ENCODE measurements at regions not wholly inside any gene's neighbourhood (a gene's known extent, or its start where the extent isn't known, plus 50 kb on each side); places are given as distances from the start of the nearest gene placed in this dataset.
A peak's percentile ranks its signal among the peaks of the same experiment; 100 is the strongest.
"Not testable (repeated sequence)": the region's sequence is repeated elsewhere in the genome, so short reads cannot be mapped to it uniquely, and the experiment has no call there.

DNA sequence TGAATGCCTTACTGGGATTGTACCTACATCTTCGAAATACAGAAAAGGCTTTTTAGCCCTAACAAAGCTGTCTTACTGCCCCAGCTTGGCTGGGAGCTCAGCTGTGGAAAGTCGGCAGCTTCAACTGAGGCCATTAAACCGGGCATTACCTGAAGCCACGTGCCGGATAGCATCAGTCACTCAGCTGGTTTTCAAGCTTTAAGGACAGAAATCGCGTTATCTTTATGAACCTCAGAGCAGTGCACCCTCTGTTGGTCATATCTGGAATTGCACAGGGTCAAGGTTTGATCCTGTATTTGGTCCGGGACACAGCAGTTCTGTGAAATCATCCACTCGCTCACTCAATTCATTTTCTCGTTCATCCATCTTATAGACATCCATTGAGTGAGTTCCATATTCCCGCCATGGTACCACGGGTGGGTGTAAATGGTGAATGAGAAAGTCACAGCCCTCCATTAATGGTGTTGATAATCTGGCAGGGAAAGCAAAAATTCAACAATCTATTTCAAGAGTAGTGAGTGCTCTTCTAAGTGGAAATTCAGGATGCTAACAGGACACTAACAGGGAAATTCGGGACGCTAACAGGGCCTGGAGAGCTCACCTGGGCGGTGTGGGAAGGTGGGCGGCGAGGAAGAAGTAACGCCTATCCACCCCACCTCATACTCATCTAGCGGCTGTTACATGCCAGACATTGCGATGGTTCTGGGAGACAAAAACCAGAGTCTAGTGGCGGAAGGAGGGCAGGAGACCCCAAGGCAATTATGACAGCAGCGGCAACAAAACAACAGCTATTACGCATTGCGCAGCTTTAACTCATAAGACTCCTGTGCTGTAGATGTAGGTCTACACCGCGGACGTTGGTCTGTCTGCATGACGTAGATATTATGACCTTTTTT lies 60.6 kb upstream of the TCL1A start:
- H3K4me2 ChIP-seq (ENCODE audit: extremely low read depth, insufficient read depth, low read length) = no peak overlapping the region
- H3K4me3 ChIP-seq (replicated peaks in 1 of 4; ENCODE audit: control extremely low read depth in 1 of 4, insufficient read depth in 1 of 4, low read depth in 3 of 4, low read length in 4 of 4) = no peak overlapping the region
- H3K27ac ChIP-seq (ENCODE audit: insufficient read depth, low read length) = no peak overlapping the region
- H3K9me3 ChIP-seq (ENCODE audit: control insufficient read depth, insufficient read depth, low read depth, low read length) = no peaks in the 10 kb centered on the region
- no peaks in the 10 kb centered on the region for H3K79me2 ChIP-seq (ENCODE audit: control insufficient read depth, insufficient read depth, low read length)
- no peaks in the 10 kb centered on the region for H3K4me1 ChIP-seq (ENCODE audit: control insufficient read depth, extremely low read depth, insufficient read depth, low read length)
- no peak for TF ChIP-seq EZH2 (IDR thresholded peaks at IDR 0.05; ENCODE audit: low read length, missing control alignments)
- peak; percentile 80 to 85 for TF ChIP-seq CTCF (conservative IDR thresholded peaks at IDR 0.05 in 1 of 2, IDR thresholded peaks at IDR 0.05 in 1 of 2; ENCODE audit: low read depth in 1 of 2, low read length in 2 of 2)
- peak; percentile 4 to 46 for DNase-seq (ENCODE audit: low read depth in 2 of 2)
- no peak overlapping the region for H2AFZ ChIP-seq (ENCODE audit: low read length)
- no peak overlapping the region for H3K9ac ChIP-seq (ENCODE audit: insufficient read depth, low read length)
- no peaks in the 10 kb centered on the region for H3K27me3 ChIP-seq (ENCODE audit: control insufficient read depth, insufficient read depth, low read length)
- no peaks in the 10 kb centered on the region for H3K36me3 ChIP-seq (ENCODE audit: control insufficient read depth, insufficient read depth, low read length)
- H4K20me1 ChIP-seq (ENCODE audit: control insufficient read depth, extremely low read depth, insufficient read depth, low read length) = peaks cover 2% of the 10 kb centered on the region

GRCh38 chr14:95770777-95771176 lies 56.9 kb upstream of the TCL1A start:
- TF ChIP-seq EZH2 (IDR thresholded peaks at IDR 0.05; ENCODE audit: low read length, missing control alignments) (no peak), CTCF (conservative IDR thresholded peaks at IDR 0.05 in 1 of 2, IDR thresholded peaks at IDR 0.05 in 1 of 2; ENCODE audit: low read depth in 1 of 2, low read length in 2 of 2) (no peak)
- Histone ChIP-seq H3K4me2 (ENCODE audit: extremely low read depth, insufficient read depth, low read length) (no peak overlapping the region), H2AFZ (ENCODE audit: low read length) (no peak overlapping the region), H3K27me3 (ENCODE audit: control insufficient read depth, insufficient read depth, low read length) (no peaks in the 10 kb centered on the region), H3K27ac (ENCODE audit: insufficient read depth, low read length) (no peak overlapping the region), H3K36me3 (ENCODE audit: control insufficient read depth, insufficient read depth, low read length) (no peaks in the 10 kb centered on the region), H4K20me1 (ENCODE audit: control insufficient read depth, extremely low read depth, insufficient read depth, low read length) (peaks cover 2% of the 10 kb centered on the region), H3K79me2 (ENCODE audit: control insufficient read depth, insufficient read depth, low read length) (no peaks in the 10 kb centered on the region), H3K9ac (ENCODE audit: insufficient read depth, low read length) (no peak overlapping the region), H3K4me1 (ENCODE audit: control insufficient read depth, extremely low read depth, insufficient read depth, low read length) (no peaks in the 10 kb centered on the region), H3K9me3 (ENCODE audit: control insufficient read depth, insufficient read depth, low read depth, low read length) (no peaks in the 10 kb centered on the region), H3K4me3 (replicated peaks in 1 of 4; ENCODE audit: control extremely low read depth in 1 of 4, insufficient read depth in 1 of 4, low read depth in 3 of 4, low read length in 4 of 4) (no peak overlapping the region)
- DNase-seq (ENCODE audit: low read depth in 2 of 2) = no peak

DNA sequence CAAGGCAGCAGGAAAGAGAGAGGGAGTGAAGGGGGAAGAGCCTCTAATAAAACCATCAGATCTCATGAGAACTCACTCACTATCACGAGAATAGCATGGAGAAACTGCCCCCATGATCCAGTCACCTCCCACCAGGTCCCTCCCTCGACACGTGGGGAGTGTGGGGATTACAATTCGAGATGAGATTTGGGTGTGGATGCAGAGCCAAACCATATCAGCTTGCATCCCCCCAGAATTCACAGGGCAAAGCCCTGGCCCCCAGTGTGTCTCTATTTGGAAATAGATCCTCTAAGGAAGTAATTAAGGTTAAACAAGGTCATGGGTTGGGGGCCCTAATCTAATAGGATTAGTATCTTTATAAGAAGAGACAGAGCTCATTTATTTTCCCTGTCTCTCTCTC lies 56.1 kb upstream of the TCL1A start:
- no peak overlapping the region for H3K27ac ChIP-seq (ENCODE audit: insufficient read depth, low read length)
- H3K4me1 ChIP-seq (ENCODE audit: control insufficient read depth, extremely low read depth, insufficient read depth, low read length) = no peaks in the 10 kb centered on the region
- H3K36me3 ChIP-seq (ENCODE audit: control insufficient read depth, insufficient read depth, low read length) = no peaks in the 10 kb centered on the region
- H3K4me2 ChIP-seq (ENCODE audit: extremely low read depth, insufficient read depth, low read length) = no peak overlapping the region
- H3K9me3 ChIP-seq (ENCODE audit: control insufficient read depth, insufficient read depth, low read depth, low read length) = no peaks in the 10 kb centered on the region
- H3K9ac ChIP-seq (ENCODE audit: insufficient read depth, low read length) = no peak overlapping the region
- no peak for TF ChIP-seq EZH2 (IDR thresholded peaks at IDR 0.05; ENCODE audit: low read length, missing control alignments)
- no peak for TF ChIP-seq CTCF (conservative IDR thresholded peaks at IDR 0.05 in 1 of 2, IDR thresholded peaks at IDR 0.05 in 1 of 2; ENCODE audit: low read depth in 1 of 2, low read length in 2 of 2)
- DNase-seq (ENCODE audit: low read depth in 2 of 2) = no peak
- no peaks in the 10 kb centered on the region for H3K27me3 ChIP-seq (ENCODE audit: control insufficient read depth, insufficient read depth, low read length)
- H4K20me1 ChIP-seq (ENCODE audit: control insufficient read depth, extremely low read depth, insufficient read depth, low read length) = peaks cover 2% of the 10 kb centered on the region
- no peak overlapping the region for H2AFZ ChIP-seq (ENCODE audit: low read length)
- no peaks in the 10 kb centered on the region for H3K79me2 ChIP-seq (ENCODE audit: control insufficient read depth, insufficient read depth, low read length)
- H3K4me3 ChIP-seq (replicated peaks in 1 of 4; ENCODE audit: control extremely low read depth in 1 of 4, insufficient read depth in 1 of 4, low read depth in 3 of 4, low read length in 4 of 4) = no peak overlapping the region

DNA sequence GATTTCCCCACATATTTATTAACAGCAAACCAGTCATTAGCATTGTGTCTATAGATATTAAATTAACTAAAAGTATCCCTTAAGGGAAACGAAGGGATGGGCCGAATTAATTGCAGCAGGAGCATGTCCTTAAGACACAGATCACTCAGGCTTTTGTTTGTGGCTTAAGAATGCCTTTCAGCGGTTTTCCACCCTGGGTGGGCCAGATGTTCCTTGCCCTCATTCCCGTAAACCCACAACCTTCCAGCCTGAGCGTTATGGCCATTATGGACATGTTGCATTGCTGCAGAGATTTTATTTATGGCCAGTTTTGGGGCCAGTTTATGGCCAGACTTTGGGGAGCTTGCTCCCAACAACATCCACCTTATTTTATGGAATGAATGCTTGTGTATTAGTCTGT lies 55.5 kb upstream of the TCL1A start:
- not testable (repeated sequence) for DNase-seq (ENCODE audit: low read depth in 2 of 2); H3K4me2 ChIP-seq (ENCODE audit: extremely low read depth, insufficient read depth, low read length); H4K20me1 ChIP-seq (ENCODE audit: control insufficient read depth, extremely low read depth, insufficient read depth, low read length); H3K9ac ChIP-seq (ENCODE audit: insufficient read depth, low read length); H3K4me1 ChIP-seq (ENCODE audit: control insufficient read depth, extremely low read depth, insufficient read depth, low read length); H3K36me3 ChIP-seq (ENCODE audit: control insufficient read depth, insufficient read depth, low read length); H3K27ac ChIP-seq (ENCODE audit: insufficient read depth, low read length); H2AFZ ChIP-seq (ENCODE audit: low read length); H3K9me3 ChIP-seq (ENCODE audit: control insufficient read depth, insufficient read depth, low read depth, low read length); H3K27me3 ChIP-seq (ENCODE audit: control insufficient read depth, insufficient read depth, low read length); H3K79me2 ChIP-seq (ENCODE audit: control insufficient read depth, insufficient read depth, low read length); H3K4me3 ChIP-seq (replicated peaks in 1 of 4; ENCODE audit: control extremely low read depth in 1 of 4, insufficient read depth in 1 of 4, low read depth in 3 of 4, low read length in 4 of 4)

Data from fibroblast of lung (primary cell).